Stimulated activated naive B cell treated with anti-CD40 and anti-IgM and Interleukin-4, amounts not matched to agents 10 μg/mL and 1 μg/mL and 100 μg/mL, for 72 hours (primary cell): ENCODE measurements at regions not wholly inside any gene's neighbourhood (a gene's known extent, or its start where the extent isn't known, plus 50 kb on each side); places are given as distances from the start of the nearest gene placed in this dataset.

ENCODE experiments used
- ATAC-seq, 2 donors: fragments of 150-1000 bp; cut with Tn5 transposase; replicated peaks; 2 replicates each; pipeline ENCODE4 v1.10.0; 2021; ENCODE audit warnings: moderate library complexity in 1 of 2
- DNase-seq: peaks from one replicate; pipeline ENCODE4 v3.0.0; 2021
- H3K27ac Mint-ChIP-seq: one replicate; pipeline ENCODE4 v1.8.0; 2022; ENCODE audit warnings: mild to moderate bottlenecking, mixed read lengths
- H3K27me3 Mint-ChIP-seq, 2 donors: one replicate each; pipeline ENCODE4 v1.8.0; 2022; ENCODE audit warnings: mixed read lengths in 2 of 2
- H3K36me3 Mint-ChIP-seq, 2 donors: one replicate each; pipeline ENCODE4 v1.8.0; 2022; ENCODE audit warnings: mixed read lengths in 2 of 2, mild to moderate bottlenecking in 1 of 2
- H3K4me1 Mint-ChIP-seq, 2 donors: one replicate each; pipeline ENCODE4 v1.8.0; 2022; ENCODE audit warnings: mixed read lengths in 2 of 2, mild to moderate bottlenecking in 1 of 2
- H3K4me3 Mint-ChIP-seq, 2 donors: one replicate each; pipeline ENCODE4 v1.8.0; 2022; ENCODE audit warnings: mild to moderate bottlenecking in 2 of 2, mixed read lengths in 2 of 2, moderate library complexity in 1 of 2
- H3K9me3 Mint-ChIP-seq, 2 donors: one replicate each; pipeline ENCODE4 v1.8.0; 2022; ENCODE audit warnings: mixed read lengths in 2 of 2, mild to moderate bottlenecking in 1 of 2

DNA sequence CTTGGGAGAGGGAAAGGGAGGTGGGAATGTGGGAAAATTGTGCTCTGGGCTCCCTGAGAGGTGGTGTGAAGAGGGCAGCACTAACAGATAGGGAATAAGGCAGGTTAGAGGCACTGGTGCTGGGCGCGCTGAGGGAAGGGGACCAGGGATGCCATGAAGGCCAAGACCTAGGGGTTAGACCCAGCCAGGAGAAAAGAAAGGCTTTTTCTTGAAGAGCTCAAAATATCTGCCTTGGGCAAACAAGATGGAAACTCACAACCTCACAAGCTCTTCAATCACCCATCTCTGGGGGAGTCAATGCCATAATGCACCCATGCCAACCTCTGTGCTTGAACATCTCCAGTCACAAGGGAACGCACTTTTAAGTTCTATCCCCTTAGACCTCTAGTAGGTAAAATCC, 363.6 kb upstream of the CHD6 start:
- Mint-ChIP-seq H3K4me1 (no peaks in the 10 kb centered on the region), H3K36me3 (no peaks in the 10 kb centered on the region), H3K27ac (no peak overlapping the region), H3K27me3 (no peaks in the 10 kb centered on the region), H3K9me3 (peaks cover 0 to 4% of the 10 kb centered on the region in 2 donors), H3K4me3 (no peak overlapping the region)
- ATAC-seq (no peak), DNase-seq (no peak)

DNA sequence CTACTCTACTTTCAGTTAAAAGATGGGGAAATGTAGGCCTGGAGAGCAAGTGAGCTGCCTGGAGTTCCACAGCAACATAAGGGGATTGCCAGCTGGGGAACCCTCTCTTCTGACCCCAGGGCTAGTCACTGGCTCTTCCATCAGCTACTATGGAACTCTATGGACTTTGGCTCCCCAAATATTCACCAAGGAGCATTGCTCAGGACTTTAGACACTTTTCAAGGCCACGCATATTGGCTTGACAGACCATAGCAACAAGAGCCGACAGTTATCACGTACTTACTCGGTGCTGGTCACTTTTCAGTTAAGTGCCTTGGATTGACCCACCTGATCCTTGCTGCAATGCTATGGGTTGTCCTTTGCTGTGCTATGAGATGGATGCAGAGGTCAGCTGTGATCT, 360.7 kb upstream of the CHD6 start:
- H3K27me3 Mint-ChIP-seq: no peaks in the 10 kb centered on the region
- peaks cover 0 to 3% of the 10 kb centered on the region in 2 donors for H3K9me3 Mint-ChIP-seq
- H3K4me1 Mint-ChIP-seq: no peaks in the 10 kb centered on the region
- ATAC-seq (no peak), DNase-seq (no peak)
- H3K4me3 Mint-ChIP-seq: no peak overlapping the region
- H3K27ac Mint-ChIP-seq: no peak overlapping the region
- H3K36me3 Mint-ChIP-seq: no peaks in the 10 kb centered on the region

DNA sequence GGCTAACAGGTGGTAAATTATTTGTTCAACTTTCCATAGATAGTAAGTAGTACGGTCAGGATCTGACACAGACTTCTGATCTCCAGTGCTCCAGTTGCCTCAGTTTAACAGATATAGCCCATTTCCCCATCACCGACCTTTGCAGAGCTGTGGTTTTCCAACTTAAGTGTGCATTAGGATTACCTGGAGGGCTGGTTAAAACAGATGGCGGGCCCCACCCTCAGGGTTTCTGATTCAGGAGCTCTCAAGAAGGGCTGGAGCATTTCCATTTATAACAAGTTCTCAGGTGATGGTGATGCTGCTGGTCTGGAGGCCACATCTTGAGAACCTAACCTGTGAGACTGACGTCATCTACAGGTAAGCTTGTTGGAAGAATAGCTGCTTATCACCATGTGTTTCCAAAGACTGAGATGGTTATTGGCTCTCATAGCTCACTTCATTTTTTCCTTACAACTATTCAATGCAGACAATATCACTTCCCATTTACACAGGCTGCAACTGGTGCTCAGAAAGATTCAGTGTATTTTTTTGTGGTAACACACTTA, 360.1 kb upstream of the CHD6 start:
- ATAC-seq: no peak
- Mint-ChIP-seq H3K4me1 (no peaks in the 10 kb centered on the region), H3K27ac (no peak overlapping the region), H3K36me3 (no peaks in the 10 kb centered on the region), H3K9me3 (peaks cover 0 to 2% of the 10 kb centered on the region in 2 donors), H3K4me3 (no peak overlapping the region), H3K27me3 (no peaks in the 10 kb centered on the region)
- DNase-seq: no peak

DNA sequence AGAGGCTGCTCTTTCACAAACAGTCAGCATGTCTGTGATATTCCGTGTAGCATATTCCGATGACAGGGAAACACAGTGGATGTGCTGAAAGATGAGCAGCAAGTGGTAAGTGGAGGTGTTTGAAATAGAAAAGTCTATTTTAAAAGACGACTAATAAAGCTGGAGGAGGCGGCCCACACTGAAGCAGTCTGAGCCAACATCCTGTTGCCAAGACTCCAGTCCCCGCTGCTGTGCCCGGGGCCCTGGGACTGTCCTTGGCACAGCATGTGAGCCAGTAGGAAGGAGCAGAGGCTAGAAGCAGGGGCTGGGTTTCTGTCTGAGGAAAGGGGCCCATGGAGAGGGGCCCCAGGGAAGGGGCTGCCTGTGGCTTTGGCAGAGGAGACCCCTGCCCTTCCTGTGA, 351.5 kb upstream of the CHD6 start:
- ATAC-seq (no peak), DNase-seq (no peak)
- Mint-ChIP-seq H3K27me3 (peaks cover 0 to 4% of the 10 kb centered on the region in 2 donors), H3K27ac (no peak overlapping the region), H3K9me3 (peaks cover 0 to 6% of the 10 kb centered on the region in 2 donors), H3K4me1 (no peaks in the 10 kb centered on the region), H3K36me3 (no peaks in the 10 kb centered on the region), H3K4me3 (no peak overlapping the region)

DNA sequence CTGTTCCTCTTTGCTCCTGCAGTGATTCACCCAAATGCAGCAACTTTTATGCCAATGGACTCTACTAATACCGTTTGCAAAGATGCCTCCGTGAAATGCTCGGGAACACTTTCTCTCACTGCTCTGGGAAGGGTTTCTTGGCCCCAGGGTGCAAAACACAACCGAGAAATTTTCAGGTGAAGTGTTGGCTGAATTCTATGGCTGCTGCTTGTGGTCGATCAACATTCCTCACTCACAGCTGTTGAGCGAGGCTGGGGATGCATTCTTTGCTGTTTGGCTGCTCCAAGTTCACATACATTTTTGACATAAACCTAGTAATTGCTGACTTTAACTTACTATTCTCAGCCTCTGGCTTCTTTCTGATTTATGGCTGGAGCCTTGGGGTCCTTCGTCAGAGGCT, 342.0 kb upstream of the CHD6 start:
- ATAC-seq: no peak
- H3K4me1 Mint-ChIP-seq: no peaks in the 10 kb centered on the region
- no peak overlapping the region for H3K27ac Mint-ChIP-seq
- peaks cover 0 to 5% of the 10 kb centered on the region in 2 donors for H3K9me3 Mint-ChIP-seq
- peaks cover 0 to 2% of the 10 kb centered on the region in 2 donors for H3K36me3 Mint-ChIP-seq
- no peak for DNase-seq
- H3K27me3 Mint-ChIP-seq: peaks cover 7 to 11% of the 10 kb centered on the region in 2 donors
- no peak overlapping the region for H3K4me3 Mint-ChIP-seq

DNA sequence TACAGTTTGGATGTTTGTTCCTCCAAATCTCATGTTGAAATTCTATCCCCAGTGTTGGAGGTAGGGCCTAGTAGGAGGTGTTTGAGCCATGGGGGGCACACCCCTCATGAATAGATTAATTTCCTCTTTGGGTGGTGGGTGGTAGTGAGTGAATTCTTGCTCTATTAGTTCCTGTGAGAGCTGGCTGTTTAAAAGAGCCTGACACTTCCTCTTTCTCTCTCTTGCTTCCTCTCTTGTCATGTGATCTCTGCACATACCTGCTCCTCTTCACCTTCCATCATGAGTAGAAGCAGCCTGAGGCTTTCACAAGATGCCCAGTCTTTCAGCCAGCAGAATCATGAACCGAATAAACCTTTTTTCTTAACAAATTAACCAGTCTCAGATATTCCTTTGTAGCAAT, 340.2 kb upstream of the CHD6 start:
- no peak for DNase-seq
- H3K4me3 Mint-ChIP-seq: no peak overlapping the region
- no peaks in the 10 kb centered on the region for H3K4me1 Mint-ChIP-seq
- peaks cover 0 to 2% of the 10 kb centered on the region in 2 donors for H3K36me3 Mint-ChIP-seq
- H3K27ac Mint-ChIP-seq: no peak overlapping the region
- H3K27me3 Mint-ChIP-seq: peaks cover 7 to 11% of the 10 kb centered on the region in 2 donors
- H3K9me3 Mint-ChIP-seq: peaks cover 0 to 5% of the 10 kb centered on the region in 2 donors
- ATAC-seq: peak in 1 of 2 donors; percentile 29

DNA sequence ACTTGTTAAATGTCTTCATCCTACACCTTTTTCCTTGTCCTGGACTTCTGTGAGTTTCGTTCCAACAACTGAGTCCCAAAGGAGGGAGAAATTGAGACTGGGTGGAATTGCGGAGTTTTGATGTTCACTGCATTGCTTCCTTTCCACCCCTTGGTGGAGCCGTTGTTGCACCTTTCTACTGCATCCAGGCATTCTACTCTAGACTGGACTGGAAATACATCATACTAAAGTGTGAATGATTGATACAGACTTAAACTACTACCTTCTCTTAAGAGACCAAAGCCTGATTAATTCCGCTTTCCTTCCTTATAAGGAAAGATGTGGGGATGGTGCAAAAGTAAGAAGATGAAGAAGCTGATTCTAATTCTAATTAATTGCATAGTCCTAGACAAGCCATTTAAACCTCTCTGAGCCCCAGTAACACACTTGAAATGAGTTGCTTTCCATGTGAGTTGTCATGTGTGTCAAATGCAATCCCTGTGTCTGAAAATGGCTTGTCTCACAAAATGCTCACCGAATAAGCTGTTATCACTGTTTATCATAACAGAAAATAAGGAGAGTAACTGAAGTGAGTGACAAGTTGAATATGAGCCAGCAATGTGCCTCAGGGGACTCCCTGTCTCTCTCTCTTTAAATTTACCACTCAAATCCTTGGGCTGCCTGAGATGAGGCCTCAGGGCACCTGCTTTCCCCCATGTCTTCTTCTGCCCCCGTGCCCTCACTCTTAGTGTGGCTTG, 338.3 kb upstream of the CHD6 start:
- Mint-ChIP-seq H3K27ac (no peak overlapping the region), H3K9me3 (peaks cover 0 to 5% of the 10 kb centered on the region in 2 donors), H3K27me3 (peaks cover 7 to 11% of the 10 kb centered on the region in 2 donors), H3K4me3 (no peak overlapping the region), H3K4me1 (no peaks in the 10 kb centered on the region), H3K36me3 (peaks cover 0 to 2% of the 10 kb centered on the region in 2 donors)
- no peak for DNase-seq
- no peak for ATAC-seq

DNA sequence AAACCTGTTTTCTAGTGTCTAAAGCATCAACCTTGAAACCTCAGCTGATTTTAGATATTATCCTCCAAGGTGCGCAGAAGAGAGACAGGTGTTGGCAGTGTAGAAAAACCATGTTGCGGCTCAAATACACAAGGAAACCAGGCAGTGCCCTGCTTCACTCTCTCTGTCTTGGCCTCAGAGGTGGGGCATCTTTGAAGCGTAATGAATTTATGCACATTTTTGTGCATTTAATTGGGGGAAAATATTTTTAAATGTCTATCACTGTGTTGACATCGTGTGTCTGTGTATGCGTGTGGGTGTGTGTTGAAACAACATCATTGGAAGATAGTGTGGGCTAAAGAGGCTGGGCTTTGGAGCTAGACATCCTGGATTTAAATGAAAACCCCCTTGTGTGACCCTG, 334.0 kb upstream of the CHD6 start:
- ATAC-seq (no peak), DNase-seq (no peak)
- Mint-ChIP-seq H3K27ac (no peak overlapping the region), H3K9me3 (peaks cover 0 to 1% of the 10 kb centered on the region in 2 donors), H3K4me3 (no peak overlapping the region), H3K36me3 (no peaks in the 10 kb centered on the region), H3K27me3 (peaks cover 6 to 10% of the 10 kb centered on the region in 2 donors), H3K4me1 (no peaks in the 10 kb centered on the region)

DNA sequence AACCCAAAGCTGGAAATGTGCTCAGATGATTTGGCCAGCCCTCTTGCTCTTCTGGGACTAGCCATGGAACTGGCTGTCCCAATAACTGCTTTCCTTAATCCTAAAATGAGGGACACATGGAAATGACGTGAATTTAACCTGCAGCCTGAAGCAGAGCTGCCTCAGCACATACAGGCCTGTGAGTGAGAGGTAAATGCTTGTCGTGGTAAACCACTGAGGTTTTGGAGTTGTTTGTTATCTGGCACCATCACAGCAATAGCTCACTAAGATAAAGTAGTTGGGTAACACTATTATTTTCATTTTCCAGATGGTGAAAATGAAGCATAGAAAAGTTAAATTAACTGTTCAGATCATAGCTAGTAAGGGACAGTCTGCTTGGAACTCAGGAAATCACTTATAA, 333.4 kb upstream of the CHD6 start:
- Mint-ChIP-seq H3K4me1 (no peaks in the 10 kb centered on the region), H3K9me3 (no peaks in the 10 kb centered on the region), H3K4me3 (no peak overlapping the region), H3K27ac (no peak overlapping the region), H3K36me3 (no peaks in the 10 kb centered on the region), H3K27me3 (peaks cover 4% of the 10 kb centered on the region in 2 donors)
- ATAC-seq: no peak
- DNase-seq: no peak

DNA sequence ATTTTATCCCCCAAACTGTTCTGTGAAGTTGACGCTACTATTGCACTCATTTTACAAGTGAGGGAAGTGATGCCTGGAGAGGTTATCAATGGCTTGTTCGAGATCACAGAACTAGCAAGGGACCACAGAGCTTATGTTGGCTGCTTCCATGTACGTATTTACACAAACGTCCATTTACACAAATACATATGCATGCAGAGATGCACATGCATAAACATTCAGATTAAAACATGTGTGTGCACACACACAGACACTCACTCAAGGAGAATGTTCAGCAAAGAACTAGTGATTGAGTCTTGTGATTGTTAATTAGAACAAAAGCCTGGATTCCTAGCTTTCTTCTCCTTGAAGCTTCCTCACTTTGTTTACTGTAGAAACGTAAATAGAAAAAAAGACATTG, 321.5 kb upstream of the CHD6 start:
- H3K4me1 Mint-ChIP-seq: no peaks in the 10 kb centered on the region
- H3K27me3 Mint-ChIP-seq: peaks cover 0 to 3% of the 10 kb centered on the region in 2 donors
- H3K36me3 Mint-ChIP-seq: no peaks in the 10 kb centered on the region
- H3K4me3 Mint-ChIP-seq: no peak overlapping the region
- DNase-seq (no peak), ATAC-seq (no peak)
- H3K27ac Mint-ChIP-seq: no peak overlapping the region
- no peaks in the 10 kb centered on the region for H3K9me3 Mint-ChIP-seq

DNA sequence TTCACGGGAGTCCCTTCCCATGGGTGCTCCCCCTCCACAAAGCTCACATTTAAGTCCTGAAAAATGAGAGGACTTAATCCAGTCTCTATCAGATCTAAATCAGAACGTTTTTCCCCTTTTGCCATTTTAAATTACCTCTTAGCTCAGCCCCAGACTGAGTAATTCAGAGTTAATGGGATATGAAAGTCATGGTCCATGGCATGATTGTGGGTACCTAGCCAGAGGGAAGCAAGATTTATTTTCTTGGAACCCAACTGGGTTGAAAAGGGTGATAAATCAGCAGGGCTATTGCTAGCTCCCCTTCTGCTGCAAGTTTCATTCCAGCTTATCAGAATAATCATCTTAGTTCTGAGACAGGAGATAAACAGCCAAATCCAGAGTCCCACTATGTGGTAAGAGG, 320.2 kb upstream of the CHD6 start:
- no peaks in the 10 kb centered on the region for H3K36me3 Mint-ChIP-seq

DNA sequence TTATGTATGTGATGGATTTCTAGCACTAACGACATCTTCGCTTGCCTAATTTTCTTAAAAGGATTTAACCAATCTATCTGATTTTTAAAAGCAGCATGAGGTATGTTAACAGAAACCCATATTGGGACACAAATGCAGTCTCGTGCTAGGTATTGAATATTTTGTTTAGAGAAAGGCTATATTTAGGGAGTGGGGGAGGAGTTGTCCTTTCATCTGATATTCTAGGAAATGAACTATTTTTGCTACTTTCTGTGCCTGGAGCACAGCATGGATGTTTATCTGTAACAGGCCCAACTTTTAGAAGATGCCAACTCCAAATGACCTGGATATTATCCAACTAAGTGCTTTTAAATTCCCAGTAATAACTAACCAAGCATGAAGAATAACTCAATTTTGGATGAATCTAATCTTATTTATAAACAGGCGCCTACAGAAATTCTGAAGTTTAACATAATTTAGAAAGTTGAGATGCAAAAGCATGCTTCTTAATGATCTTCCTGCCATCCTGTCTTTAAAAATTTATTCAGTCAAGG, 317.1 kb upstream of the CHD6 start:
- no peak for ATAC-seq
- Mint-ChIP-seq H3K9me3 (peaks cover 4 to 5% of the 10 kb centered on the region in 2 donors), H3K4me1 (no peaks in the 10 kb centered on the region), H3K4me3 (no peak overlapping the region), H3K27ac (no peak overlapping the region), H3K27me3 (peaks cover 0 to 5% of the 10 kb centered on the region in 2 donors), H3K36me3 (no peaks in the 10 kb centered on the region)
- no peak for DNase-seq

More for the DNA sequence above, 320.2 kb upstream of the CHD6 start:
- ATAC-seq (no peak), DNase-seq (no peak)
- Mint-ChIP-seq H3K4me3 (no peak overlapping the region), H3K4me1 (no peaks in the 10 kb centered on the region), H3K27ac (no peak overlapping the region), H3K9me3 (peaks cover 0 to 2% of the 10 kb centered on the region in 2 donors), H3K27me3 (peaks cover 0 to 3% of the 10 kb centered on the region in 2 donors)

DNA sequence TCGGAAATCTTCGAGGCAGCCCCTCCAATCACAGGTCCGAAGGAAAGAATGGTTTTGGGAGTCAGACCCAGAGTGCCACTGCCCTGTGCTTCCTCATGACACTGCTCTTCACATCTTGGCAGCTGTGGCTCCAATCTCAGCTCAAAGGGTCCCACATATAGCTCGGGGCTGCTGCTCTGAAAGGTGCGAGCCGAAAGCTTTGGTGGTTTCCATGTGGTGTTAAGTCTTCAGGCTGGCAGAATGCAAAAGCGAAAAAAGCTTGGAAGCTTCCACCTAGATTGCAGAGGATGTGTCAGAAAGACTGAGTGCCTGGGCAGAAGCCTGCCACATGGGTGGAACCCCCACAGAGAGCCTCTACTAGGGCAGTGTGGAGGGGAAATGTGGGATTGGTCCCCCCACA, 314.3 kb upstream of the CHD6 start:
- Mint-ChIP-seq H3K36me3 (no peaks in the 10 kb centered on the region), H3K27ac (no peak overlapping the region), H3K4me3 (no peak overlapping the region), H3K27me3 (peaks cover 4 to 5% of the 10 kb centered on the region in 2 donors), H3K9me3 (peaks cover 8% of the 10 kb centered on the region in 2 donors), H3K4me1 (no peaks in the 10 kb centered on the region)
- no peak for DNase-seq
- no peak for ATAC-seq

DNA sequence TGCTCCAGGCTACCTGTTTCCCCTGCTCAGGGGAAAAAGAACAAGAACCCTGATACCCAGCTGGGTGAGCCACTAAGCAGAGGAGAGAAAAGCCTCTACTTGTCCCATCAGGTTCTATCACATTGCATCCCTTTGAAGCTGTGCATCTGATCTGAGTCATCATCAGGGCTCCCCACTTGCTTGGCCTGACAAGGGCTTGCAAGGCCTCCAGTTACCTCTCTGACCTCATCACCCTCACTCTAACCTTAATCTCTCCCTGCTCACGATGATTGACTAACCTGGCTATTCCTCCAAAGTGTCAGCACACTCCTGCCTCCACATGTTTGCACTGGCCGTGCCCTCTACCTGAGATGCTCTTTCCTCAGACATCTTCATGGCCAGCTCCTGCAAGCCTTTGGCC, 309.5 kb upstream of the CHD6 start:
- peaks cover 8 to 17% of the 10 kb centered on the region in 2 donors for H3K27me3 Mint-ChIP-seq
- peaks cover 6 to 8% of the 10 kb centered on the region in 2 donors for H3K9me3 Mint-ChIP-seq

DNA sequence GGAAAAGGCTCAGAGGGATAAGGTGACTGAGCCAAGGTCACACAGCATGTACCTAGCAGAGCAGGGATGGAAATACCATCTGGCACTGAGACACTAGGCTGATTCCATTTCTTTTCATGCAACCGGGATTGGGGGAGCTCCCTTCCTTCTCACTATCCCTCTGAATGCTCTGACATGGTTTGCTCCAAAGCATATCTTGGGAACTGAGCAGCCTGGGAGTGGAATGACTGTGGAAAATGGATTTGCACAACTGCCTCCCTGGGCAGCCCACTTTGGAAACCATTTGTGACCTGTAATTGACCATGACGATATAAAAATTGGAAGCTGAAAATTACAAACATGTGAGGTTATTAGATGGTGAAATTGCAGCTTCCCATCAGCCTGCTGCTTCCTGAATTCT, 309.0 kb upstream of the CHD6 start:
- H3K4me3 Mint-ChIP-seq: no peak overlapping the region
- no peaks in the 10 kb centered on the region for H3K36me3 Mint-ChIP-seq
- H3K27ac Mint-ChIP-seq: no peak overlapping the region
- DNase-seq: no peak
- H3K27me3 Mint-ChIP-seq: peaks cover 11 to 16% of the 10 kb centered on the region in 2 donors
- H3K4me1 Mint-ChIP-seq: no peaks in the 10 kb centered on the region
- peaks cover 6 to 8% of the 10 kb centered on the region in 2 donors for H3K9me3 Mint-ChIP-seq
- no peak for ATAC-seq

More for the DNA sequence above, 309.5 kb upstream of the CHD6 start:
- H3K4me3 Mint-ChIP-seq: no peak overlapping the region
- H3K36me3 Mint-ChIP-seq: no peaks in the 10 kb centered on the region
- DNase-seq (no peak), ATAC-seq (no peak)
- H3K27ac Mint-ChIP-seq: no peak overlapping the region
- H3K4me1 Mint-ChIP-seq: no peaks in the 10 kb centered on the region
